ENCODE measurements at regions not wholly inside any gene's neighbourhood (a gene's known extent, or its start where the extent isn't known, plus 50 kb on each side); places are given as distances from the start of the nearest gene placed in this dataset.

GRCh38 chr7:68984306-68984705 is 614.0 kb upstream of the AUTS2 start:
- TF ChIP-seq CTCF (IDR thresholded peaks at IDR 0.05; ENCODE audit: low read depth, low read length): no peak
- no peak for DNase-seq (ENCODE audit: extremely low read depth, low read depth)

- no peak for DNase-seq (ENCODE audit: extremely low read depth, low read depth)
- no peak for TF ChIP-seq CTCF (IDR thresholded peaks at IDR 0.05; ENCODE audit: low read depth, low read length)
Observed at GRCh38 chr7:68994841-68995240, 603.4 kb upstream of the AUTS2 start.

- no peak for DNase-seq (ENCODE audit: extremely low read depth, low read depth)
- no peak for TF ChIP-seq CTCF (IDR thresholded peaks at IDR 0.05; ENCODE audit: low read depth, low read length)
Observed at GRCh38 chr7:68998136-68998535, 600.1 kb upstream of the AUTS2 start.

GRCh38 chr7:69002416-69002815 is 595.9 kb upstream of the AUTS2 start:
- DNase-seq (ENCODE audit: extremely low read depth, low read depth): no peak
- TF ChIP-seq CTCF (IDR thresholded peaks at IDR 0.05; ENCODE audit: low read depth, low read length): no peak

- no peak for TF ChIP-seq CTCF (IDR thresholded peaks at IDR 0.05; ENCODE audit: low read depth, low read length)
- no peak for DNase-seq (ENCODE audit: extremely low read depth, low read depth)
Observed at GRCh38 chr7:69012149-69012548, 586.1 kb upstream of the AUTS2 start.

GRCh38 chr7:69017208-69017607 is 581.1 kb upstream of the AUTS2 start:
- DNase-seq (ENCODE audit: extremely low read depth, low read depth): no peak
- no peak for TF ChIP-seq CTCF (IDR thresholded peaks at IDR 0.05; ENCODE audit: low read depth, low read length)

- no peak for TF ChIP-seq CTCF (IDR thresholded peaks at IDR 0.05; ENCODE audit: low read depth, low read length)
- DNase-seq (ENCODE audit: extremely low read depth, low read depth): no peak
Observed at GRCh38 chr7:69018200-69018599, 580.1 kb upstream of the AUTS2 start.

Data from AG09319 (cell line).